ENCODE measurements at regions not wholly inside any gene's neighbourhood (a gene's known extent, or its start where the extent isn't known, plus 50 kb on each side); places are given as distances from the start of the nearest gene placed in this dataset.

- TF ChIP-seq SRF (IDR thresholded peaks at IDR 0.05; ENCODE audit: low read depth, low read length): no peak
These were observed 550.5 kb downstream of the MIAT start (continued) for GRCh38 chr22:27207907-27208306.

All from H1 (cell line).